Inflammatory macrophage (primary cell): ENCODE measurements at regions not wholly inside any gene's neighbourhood (a gene's known extent, or its start where the extent isn't known, plus 50 kb on each side); places are given as distances from the start of the nearest gene placed in this dataset.
A peak's percentile ranks its signal among the peaks of the same experiment; 100 is the strongest.
"Not testable (repeated sequence)": the region's sequence is repeated elsewhere in the genome, so short reads cannot be mapped to it uniquely, and the experiment has no call there.

Experiments
- DNase-seq, 2 donors: peaks; one replicate each; pipeline ENCODE4 v3.0.0-alpha.2; 2020 to 2022

DNA sequence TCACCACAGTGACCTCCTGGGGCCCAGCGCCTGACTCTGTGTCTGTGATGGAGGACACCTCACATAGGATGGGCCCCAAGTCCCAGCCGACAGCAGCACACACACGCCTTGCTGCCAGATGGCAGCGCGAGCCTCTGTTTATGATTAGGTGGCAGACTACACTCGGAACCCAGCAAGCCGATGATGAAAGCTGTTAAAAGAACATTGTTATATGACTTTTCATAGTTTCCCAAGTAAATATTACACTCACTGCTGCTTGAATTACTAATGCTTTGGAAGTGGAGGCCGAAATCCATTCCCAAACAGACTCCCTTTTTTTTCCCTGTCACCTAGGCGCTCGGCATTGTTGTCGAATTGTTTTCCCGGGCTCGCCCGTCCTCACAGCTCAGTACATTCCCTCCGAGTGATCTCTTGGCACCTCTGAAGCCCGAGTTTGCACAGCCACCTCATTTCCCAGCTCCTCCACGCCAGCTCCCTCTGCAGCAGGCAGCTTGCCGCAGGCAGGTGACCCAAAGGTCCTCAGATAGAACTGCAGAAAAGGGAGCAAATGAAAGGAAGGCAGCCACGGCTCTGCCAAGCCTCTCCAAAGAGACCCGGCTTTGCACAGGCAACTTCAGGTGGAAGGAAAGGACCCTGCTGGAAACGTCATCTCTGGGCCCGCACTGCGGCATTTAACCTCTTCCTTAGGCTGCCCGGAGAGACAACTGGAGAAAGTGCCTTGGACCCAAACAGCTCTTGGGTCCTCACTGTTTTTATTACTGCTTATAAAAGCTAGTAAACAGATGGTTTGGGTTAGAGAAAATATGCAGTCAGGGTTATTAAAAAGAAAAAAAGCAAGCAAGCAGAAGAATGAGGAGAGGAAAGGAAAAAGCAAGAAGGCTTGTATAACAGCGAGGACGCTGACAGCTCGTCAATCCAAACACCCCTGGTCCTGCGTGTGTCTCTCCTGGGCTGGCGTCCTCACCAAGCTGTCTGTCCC lies 72.2 kb upstream of the SLC25A33 start:
- no peak for DNase-seq

DNA sequence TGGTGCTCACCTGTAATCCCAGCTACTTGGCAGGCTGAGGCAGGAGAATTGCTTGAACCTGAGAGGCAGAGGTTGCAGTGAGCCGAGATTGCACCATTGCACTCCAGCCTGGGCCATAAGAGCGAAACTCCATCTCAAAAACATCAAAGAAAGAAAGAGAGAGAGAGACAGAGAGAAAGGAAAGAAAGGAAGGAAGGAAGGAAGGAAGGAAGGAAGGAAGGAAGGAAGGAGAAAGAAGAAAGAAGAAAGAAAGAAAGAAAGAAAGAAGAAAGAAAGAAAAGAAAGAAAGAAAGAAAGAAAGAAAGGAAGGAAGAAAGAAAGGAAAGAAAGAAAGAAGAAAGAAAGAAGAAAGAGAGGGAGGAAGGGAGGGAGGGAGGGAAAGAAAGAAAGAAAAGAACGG lies 69.4 kb upstream of the SLC25A33 start:
- not testable (repeated sequence) for DNase-seq

DNA sequence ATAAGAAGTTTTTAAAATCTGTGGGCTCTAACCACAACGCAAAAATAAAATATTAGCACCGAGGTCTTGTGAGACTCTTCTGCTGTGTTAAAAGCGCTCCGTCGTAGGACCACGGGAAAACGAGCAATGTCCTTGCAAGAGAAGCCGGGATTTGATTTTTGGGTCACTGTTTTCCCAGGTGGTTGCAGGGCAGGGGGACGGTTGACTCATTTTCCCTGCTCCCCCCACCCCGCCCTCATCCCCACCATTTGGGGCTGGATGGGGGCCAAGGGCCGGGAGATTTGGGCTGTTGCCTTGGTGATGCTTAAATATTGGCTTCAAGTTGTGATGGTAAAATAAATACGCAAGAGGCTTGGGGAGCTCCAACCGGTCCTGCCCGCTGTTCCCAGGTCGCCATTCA lies 67.6 kb upstream of the SLC25A33 start:
- DNase-seq: no peak

DNA sequence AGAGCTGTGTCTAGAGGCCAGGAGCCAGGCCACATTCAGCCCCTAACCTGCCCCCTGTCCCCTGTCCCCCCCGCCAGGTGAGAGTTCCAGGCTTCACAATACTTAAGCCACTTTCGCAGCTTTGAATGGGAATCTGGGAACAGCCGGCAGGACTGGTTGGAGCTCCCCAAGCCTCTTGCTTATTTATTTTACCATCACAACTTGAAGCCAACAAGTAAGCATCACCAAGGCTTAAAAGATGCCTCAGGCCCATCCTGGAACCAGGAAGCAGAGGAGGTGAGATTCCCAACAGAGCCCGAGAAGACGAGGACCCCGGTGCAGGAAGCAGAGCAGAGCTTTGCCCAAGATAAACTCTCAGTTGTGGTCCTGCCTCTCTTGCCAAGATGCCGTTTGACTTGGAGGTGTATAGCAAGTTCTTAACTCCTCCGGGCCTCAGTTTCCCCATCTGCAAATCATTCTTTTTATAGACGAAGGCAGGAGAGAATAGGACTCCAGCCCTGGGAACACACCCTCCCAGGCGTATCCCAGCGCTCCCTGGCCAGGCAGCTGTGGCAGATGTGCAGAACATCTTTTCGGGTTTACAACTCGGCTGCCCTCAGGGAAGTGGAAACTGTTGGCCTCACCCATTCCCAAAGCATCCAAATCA lies 66.8 kb upstream of the SLC25A33 start:
- no peak for DNase-seq

DNA sequence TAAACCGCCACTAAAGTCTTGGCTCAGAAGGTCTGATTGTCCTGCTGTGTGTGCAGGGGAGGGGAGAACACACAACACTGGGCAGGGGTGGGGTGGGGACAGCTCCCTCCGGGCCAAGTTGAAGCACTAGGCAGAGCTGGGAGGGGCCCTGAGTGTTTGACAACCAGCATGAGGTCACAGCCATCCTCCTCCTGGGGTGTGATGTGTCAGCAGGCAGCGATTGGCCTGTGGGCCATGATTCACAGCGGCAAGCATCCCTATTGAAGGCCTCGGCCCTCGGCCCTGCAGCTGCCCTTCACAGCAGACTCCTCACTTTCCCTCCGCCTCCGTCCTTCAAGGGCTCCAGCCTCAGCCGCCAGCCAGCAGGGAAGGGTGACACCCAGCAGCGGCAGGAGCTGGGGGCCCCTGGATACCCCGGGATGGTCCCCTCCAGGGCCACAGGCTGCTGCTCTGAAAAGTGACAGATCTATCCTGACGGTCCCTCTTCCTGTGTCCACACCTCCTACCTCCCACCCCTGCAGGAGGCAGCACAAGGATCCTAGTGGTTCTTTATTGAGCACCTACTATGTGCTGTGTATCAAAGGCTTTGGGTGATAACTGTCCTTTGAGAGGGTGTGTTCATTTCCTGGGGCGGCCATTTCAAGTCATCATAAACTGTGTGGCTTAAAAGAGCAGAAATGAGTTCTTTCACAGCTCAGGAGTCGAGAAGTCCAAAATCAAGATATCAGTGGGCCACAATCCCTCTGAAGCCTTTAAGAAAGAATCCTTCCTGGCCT lies 66.0 kb upstream of the SLC25A33 start:
- DNase-seq: no peak

DNA sequence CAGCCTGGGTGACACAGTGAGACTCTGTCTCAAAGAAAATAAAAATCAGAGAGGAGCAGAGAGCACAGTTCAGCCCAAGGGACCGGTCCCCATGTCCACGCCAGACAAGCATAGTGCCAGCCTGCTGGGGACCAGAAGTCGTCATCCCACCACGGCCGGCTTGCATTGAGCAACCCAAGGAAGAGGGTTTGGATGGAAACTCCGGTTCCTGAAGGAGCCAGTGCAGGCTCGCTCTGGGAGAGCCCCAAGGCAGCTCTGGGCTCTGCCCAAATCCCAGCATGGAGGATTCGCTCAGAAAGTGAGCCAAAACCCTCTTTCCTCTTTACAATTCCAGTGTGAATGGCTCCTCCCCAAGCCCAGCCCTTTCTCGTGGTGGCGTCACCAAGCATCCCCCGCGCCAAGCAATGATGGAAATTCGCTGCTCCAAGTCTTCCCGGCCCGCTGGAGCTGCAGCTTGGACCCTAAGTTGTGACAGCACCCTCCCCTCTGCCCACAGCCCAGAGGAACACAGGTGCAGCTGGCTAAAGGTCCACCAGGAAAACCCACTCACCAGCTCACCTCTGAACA lies 64.1 kb upstream of the SLC25A33 start:
- DNase-seq: no peak

DNA sequence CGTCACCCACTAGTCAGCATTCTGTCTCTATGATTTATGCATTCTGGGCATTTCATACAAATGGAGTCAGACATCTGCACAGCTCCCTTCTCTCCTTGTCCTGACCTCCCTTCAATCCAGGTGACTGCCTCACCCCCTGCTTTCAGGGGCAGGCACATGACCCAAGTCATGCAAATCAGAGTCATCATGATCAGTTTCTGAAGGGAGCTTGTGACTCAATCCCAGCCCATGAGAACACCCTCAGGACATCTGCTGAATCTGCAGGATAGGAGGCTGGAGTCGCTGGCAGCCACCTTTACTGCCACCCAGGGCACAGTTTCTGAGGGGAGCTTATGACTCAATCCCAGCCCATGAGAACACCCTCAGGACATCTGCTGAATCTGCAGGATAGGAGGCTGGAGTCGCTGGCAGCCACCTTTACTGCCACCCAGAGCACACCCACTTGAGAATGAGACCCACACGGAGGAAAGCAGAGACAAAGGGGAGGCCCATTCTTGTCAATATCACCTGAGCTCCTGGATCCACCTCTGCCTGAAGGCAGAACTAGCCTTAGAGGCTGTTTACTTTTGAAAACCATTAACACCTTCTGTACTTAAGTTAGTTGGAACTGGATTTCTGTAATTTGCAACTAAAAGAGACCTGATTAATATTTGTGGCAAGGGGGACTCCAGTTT lies 62.3 kb upstream of the SLC25A33 start:
- DNase-seq: peak in 1 of 2 donors; percentile 21

DNA sequence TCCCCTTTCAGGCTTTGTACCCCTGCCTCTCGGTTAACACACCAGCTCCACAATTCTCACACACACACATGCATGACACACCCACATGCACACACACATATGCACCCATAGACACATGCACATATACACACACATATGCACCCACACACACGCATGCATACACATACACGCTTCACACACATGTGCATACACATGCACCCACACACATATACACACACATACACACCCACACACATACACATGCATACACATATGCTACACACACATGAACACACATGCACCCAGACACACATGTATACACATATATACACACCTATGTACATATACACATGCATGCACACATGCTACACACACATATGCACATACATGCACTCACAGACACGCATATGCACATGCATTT lies 61.7 kb upstream of the SLC25A33 start:
- DNase-seq: no peak

DNA sequence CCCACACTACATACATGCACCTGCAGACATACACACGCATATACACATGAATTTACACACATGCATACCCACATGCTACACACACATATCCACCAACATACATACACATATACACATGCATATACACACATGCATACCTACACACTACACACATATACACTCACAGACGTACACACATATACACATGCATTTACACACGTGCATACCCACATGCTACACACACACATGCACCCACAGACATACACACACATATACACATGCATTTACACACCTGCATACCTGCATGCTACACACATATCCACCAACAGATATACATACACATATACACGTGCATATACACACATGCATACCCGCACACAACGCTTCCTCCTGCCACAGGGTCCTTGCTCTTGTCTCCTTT lies 61.2 kb upstream of the SLC25A33 start:
- DNase-seq: no peak

DNA sequence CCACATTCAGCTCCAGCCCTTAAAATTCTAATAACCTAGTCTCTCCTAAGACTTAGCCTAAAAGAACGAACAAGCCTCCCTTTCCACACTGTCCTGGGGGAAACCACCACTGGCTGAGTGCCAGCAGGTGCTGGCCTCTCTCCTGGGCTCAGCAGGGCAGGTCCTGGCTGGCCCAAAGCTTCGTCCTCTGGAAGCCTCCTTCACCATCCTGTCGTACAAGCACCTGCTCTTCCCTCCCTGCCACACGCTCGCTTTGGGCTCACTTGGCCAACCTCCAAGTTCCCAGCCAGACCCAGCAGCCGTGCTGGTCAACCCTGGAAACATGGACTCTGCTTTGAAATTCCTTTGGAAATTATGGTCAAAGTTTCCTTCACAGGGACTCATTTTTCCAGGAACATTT lies 58.2 kb upstream of the SLC25A33 start:
- no peak for DNase-seq

DNA sequence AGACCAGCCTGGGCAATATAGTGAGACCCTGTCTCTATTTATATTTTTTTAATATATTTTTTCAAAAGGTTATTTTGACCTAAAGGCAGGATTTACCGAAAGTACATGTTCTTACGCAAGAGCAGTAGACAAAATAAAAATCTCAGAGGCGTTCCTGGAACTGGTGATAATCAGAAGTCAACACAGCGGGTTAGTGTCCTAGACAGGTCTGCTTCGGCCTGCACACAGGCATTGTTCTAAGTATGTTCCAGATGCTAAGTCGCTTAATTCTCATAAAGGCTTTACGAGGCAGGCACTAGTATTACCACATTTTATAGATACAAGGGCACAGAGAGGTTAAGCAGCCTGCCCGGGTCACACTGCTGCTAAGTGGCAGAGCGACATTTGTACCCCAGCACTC lies 56.9 kb upstream of the SLC25A33 start:
- no peak for DNase-seq

DNA sequence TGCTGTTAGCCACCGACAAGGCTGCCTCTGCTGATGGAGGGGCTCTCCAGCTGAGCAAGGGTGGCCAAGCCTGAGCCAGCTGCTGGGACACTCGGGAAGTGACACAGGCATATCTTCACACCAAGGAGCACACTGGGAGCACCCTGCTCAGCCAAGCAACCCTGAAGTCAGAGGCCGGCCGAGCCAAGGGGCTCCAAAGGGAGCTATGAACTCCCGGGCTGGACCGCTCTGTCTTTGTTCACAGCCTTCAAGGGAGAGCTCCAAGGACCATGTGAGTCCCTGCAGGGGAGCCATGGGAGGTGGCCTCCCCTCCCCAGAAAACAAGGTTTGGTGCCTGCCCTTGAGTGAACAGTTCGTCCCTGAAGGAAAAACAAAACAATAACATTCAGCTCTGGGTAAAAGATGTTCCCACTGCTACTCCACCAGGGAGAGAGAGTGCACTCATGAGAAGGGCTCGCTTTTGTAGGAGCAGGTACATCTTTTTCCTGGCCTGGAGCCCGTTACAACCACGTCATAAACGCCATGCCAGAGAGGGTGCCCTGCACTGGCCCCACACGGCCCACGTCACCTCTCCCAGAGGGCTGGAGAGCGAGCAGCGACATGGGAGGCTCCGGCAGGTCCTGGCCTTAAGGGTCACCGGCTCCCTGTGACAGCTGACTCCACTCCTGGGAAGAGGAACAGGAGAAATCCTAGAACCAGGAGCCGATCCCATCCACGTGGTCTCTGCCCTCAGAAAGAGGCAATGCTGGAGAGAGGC lies 56.3 kb upstream of the SLC25A33 start:
- DNase-seq: no peak

DNA sequence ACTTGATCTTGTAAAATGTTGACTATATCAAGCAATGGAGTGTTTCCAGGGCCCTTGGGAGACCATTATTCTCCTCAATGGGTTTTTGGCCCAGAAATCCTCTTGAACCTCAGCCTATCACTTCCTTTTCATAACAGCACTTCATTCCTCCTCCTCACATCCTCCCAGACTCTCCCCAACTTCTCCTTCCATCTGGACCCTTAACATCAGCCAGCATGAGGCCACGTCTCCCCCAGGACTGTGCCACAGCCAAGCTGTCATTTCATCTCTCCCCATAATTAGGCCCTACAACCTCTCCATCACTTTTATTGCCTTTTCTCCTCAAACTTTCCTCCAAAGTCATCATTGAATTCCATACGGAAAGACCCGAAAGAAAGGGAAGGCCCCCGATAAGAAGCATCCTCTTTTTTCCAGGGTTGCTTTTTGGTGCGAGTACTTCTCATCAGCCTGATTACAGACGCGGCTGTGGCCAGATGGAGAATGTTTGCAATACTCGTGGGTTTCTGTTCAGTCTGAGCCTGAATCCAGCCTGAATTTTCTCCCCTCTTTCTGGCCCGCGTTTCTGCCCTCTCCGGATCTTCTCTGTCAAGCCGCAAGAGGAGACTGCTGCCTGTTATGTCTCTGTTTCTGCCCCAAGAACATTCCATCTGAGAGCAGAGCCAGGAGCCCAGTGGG lies 52.7 kb upstream of the SLC25A33 start:
- no peak for DNase-seq
